A549 (cell line): ENCODE measurements at regions not wholly inside any gene's neighbourhood (a gene's known extent, or its start where the extent isn't known, plus 50 kb on each side); places are given as distances from the start of the nearest gene placed in this dataset.

Source experiments
- ATAC-seq, 2 experiments: fragments of 200-7000 bp in 1 of 2; fragments of >200 bp in 1 of 2; cut with Nextera tagmentation in 1 of 2; cut with Tn5 transposase in 1 of 2; 3 replicates each; pipeline versions ENCODE4 v1.8.0 to v1.9.1; 2018 to 2020; ENCODE audit warnings: mild to moderate bottlenecking in 1 of 2, moderate library complexity in 1 of 2
- CTCF ChIA-PET: fragments of 300-600 bp; sonication (Branson Sonifier 250); formaldehyde crosslinking; extraction: SDS; loops from one replicate; lab custom pipeline; 2021; ENCODE audit warnings: antibody characterized with exemption, inconsistent platforms; lab: Yijun Ruan, JAX
- POLR2A ChIA-PET: fragments of 350-600 bp; formaldehyde crosslinking; extraction: SDS; loops from one replicate; lab custom pipeline; 2021; ENCODE audit warnings: antibody characterized with exemption, inconsistent platforms; lab: Yijun Ruan, JAX
- DNase-seq, 2 experiments: peaks; one replicate each; pipeline versions ENCODE4 v3.0.0 to v3.0.0-alpha.2; 2011 to 2016; ENCODE audit warnings: low read depth in 1 of 2, low spot score in 1 of 2
- FAIRE-seq: peaks from 2 replicates; lab custom pipeline; 2011; peaks lifted over from hg19 to GRCh38; lab: Jason Lieb, UNC
- H3K27ac ChIP-seq, 2 experiments: fragments of >200 bp; sonication (Bioruptor Twin); formaldehyde crosslinking; 3 replicates each; pipeline ENCODE4 v1.5.1; 2016 to 2017
- H3K4me1 ChIP-seq: fragments of >200 bp; sonication (Bioruptor Twin); formaldehyde crosslinking; 3 replicates; pipeline ENCODE4 v1.6.1; 2016
- H3K4me2 ChIP-seq: fragments of >200 bp; sonication (Bioruptor Twin); formaldehyde crosslinking; 3 replicates; pipeline ENCODE4 v1.6.1; 2016
- H3K4me3 ChIP-seq: fragments of >200 bp; sonication (Bioruptor Twin); formaldehyde crosslinking; 3 replicates; pipeline ENCODE4 v1.5.1; 2016
- H3K9me3 ChIP-seq: fragments of >200 bp; sonication (Bioruptor Twin); formaldehyde crosslinking; 3 replicates; pipeline ENCODE4 v1.6.1; 2016
- BHLHE40 ChIP-seq: IDR thresholded peaks from 2 replicates; pipeline ENCODE4 v1.6.1; 2012; ENCODE audit warnings: low read depth, low read length, inconsistent platforms
- CBX8 ChIP-seq: fragments of 200-600 bp; sonication (generic); IDR thresholded peaks from 2 replicates; pipeline ENCODE4 v1.6.1; 2016
- CTCF ChIP-seq: fragments of >200 bp; sonication (Bioruptor Twin); formaldehyde crosslinking; IDR thresholded peaks from 3 replicates; pipeline ENCODE4 v1.5.1; 2016
- EHF ChIP-seq: fragments of 250-450 bp; sonication (Bioruptor Pico); IDR thresholded peaks from 2 replicates; pipeline ENCODE4 v1.5.0; 2020; ENCODE audit warnings: mild to moderate bottlenecking
- FOSL2 ChIP-seq, 2 experiments: fragments of 450-650 bp in 1 of 2; fragments of >200 bp in 1 of 2; sonication (Bioruptor Twin) in 1 of 2; formaldehyde crosslinking; IDR thresholded peaks; 2 replicates each; pipeline versions ENCODE4 v1.5.0 to v1.6.1; 2016 to 2020; ENCODE audit warnings: mild to moderate bottlenecking in 1 of 2, moderate library complexity in 1 of 2
- FOXS1 ChIP-seq: fragments of 250-450 bp; sonication (Bioruptor Pico); IDR thresholded peaks from 2 replicates; pipeline ENCODE4 v1.5.0; 2020; ENCODE audit warnings: mild to moderate bottlenecking, moderate library complexity
- GATA3 ChIP-seq: IDR thresholded peaks from 2 replicates; pipeline ENCODE4 v1.6.1; 2012; ENCODE audit warnings: borderline replicate concordance
- HMGXB4 ChIP-seq: fragments of 250-450 bp; sonication (Bioruptor Pico); IDR thresholded peaks from 2 replicates; pipeline ENCODE4 v1.5.0; 2021; ENCODE audit warnings: mild to moderate bottlenecking, moderate library complexity, borderline replicate concordance
- HOXA7 ChIP-seq: fragments of 250-450 bp; sonication (Bioruptor Pico); IDR thresholded peaks from 2 replicates; pipeline ENCODE4 v1.5.0; 2020; ENCODE audit warnings: mild to moderate bottlenecking, moderate library complexity
- HOXB5 ChIP-seq: fragments of 250-450 bp; sonication (Bioruptor Pico); IDR thresholded peaks from 2 replicates; pipeline ENCODE4 v1.5.0; 2020; ENCODE audit warnings: mild to moderate bottlenecking, moderate library complexity
- JUNB ChIP-seq: fragments of >200 bp; sonication (Bioruptor Twin); formaldehyde crosslinking; IDR thresholded peaks from 2 replicates; pipeline ENCODE4 v1.6.1; 2016
- NFE2L2 ChIP-seq: fragments of 150-350 bp; conservative IDR thresholded peaks from 2 replicates; pipeline ENCODE4 v1.6.1; 2014; ENCODE audit warnings: low read length
- NR3C1 ChIP-seq: fragments of >200 bp; sonication (Bioruptor Twin); formaldehyde crosslinking; IDR thresholded peaks from 3 replicates; pipeline ENCODE4 v1.6.1; 2017
- POLR2A ChIP-seq: IDR thresholded peaks from 2 replicates; pipeline ENCODE4 v1.6.1; 2012; ENCODE audit warnings: mild to moderate bottlenecking, low read length
- RARB ChIP-seq: fragments of 250-450 bp; sonication (Bioruptor Pico); IDR thresholded peaks from 2 replicates; pipeline ENCODE4 v1.8.0; 2021; ENCODE audit warnings: mild to moderate bottlenecking, moderate library complexity
- RCOR1 ChIP-seq: fragments of 150-350 bp; IDR thresholded peaks from 2 replicates; pipeline ENCODE4 v1.6.1; 2014; ENCODE audit warnings: antibody characterized with exemption, low read length, low read depth
- REST ChIP-seq: fragments of 200-600 bp; sonication (generic); IDR thresholded peaks from 2 replicates; pipeline ENCODE4 v1.6.1; 2016; ENCODE audit warnings: antibody characterized with exemption, mild to moderate bottlenecking, moderate library complexity
- RNF2 ChIP-seq: fragments of 200-600 bp; sonication (generic); IDR thresholded peaks from 2 replicates; pipeline ENCODE4 v1.6.1; 2016; ENCODE audit warnings: low read depth, mild to moderate bottlenecking, antibody characterized with exemption, moderate library complexity, borderline replicate concordance
- SMC3 ChIP-seq: fragments of >200 bp; sonication (Bioruptor Twin); formaldehyde crosslinking; IDR thresholded peaks from 3 replicates; pipeline ENCODE4 v1.6.1; 2018; ENCODE audit warnings: inconsistent platforms
- TP53 ChIP-seq: fragments of 250-450 bp; sonication (Bioruptor Pico); IDR thresholded peaks from 2 replicates; pipeline ENCODE4 v1.5.0; 2021; ENCODE audit warnings: mild to moderate bottlenecking, moderate library complexity
- ZFP36 ChIP-seq: fragments of 450-650 bp; IDR thresholded peaks from 2 replicates; pipeline ENCODE4 v1.6.1; 2014; ENCODE audit warnings: borderline replicate concordance; ENCODE audit not compliant: partially characterized antibody
- WGBS: methylation state at CpG from one replicate; pipeline ENCODE4 v1.1.6; 2017; ENCODE audit errors: missing lambda C conversion rate; 5-methylcytosine and 5-hydroxymethylcytosine counted together
- TF ChIP-seq, protein P1 (sequence below): fragments of >200 bp; sonication (Bioruptor Twin); formaldehyde crosslinking; IDR thresholded peaks from 2 replicates; pipeline ENCODE4 v1.6.1; 2016
- TF ChIP-seq, protein P2 (sequence below): fragments of 250-450 bp; sonication (Bioruptor Pico); IDR thresholded peaks from 2 replicates; pipeline ENCODE4 v1.5.0; 2020; ENCODE audit warnings: low read depth, mild to moderate bottlenecking, moderate library complexity

GRCh38 chr1:209457401-209458125, 126.0 kb upstream of the CAMK1G start:
- Histone ChIP-seq H3K4me2 (no peak overlapping the region), H3K27ac (no peak overlapping the region), H3K4me3 (no peak overlapping the region), H3K4me1 (no peaks in the 10 kb centered on the region), H3K9me3 (peaks cover 20% of the 10 kb centered on the region)
- no peak for ATAC-seq
- DNase-seq: no peak
- 10% methylated on average over 6 of the region's 6 CpGs for WGBS
- CTCF ChIA-PET: no interaction called here
- POLR2A ChIA-PET: no interaction called here
- TF ChIP-seq FOSL2 (IDR thresholded peaks at IDR 0.05) (no peak), FOSL2 (CRISPR knock-in tag; IDR thresholded peaks at IDR 0.05) (no peak), POLR2A (no peak), GATA3 (no peak), NFE2L2 (no peak), CTCF (no peak), FOXS1 (CRISPR knock-in tag) (no peak), ZFP36 (no peak), HMGXB4 (CRISPR knock-in tag) (no peak), CBX8 (no peak), TP53 (CRISPR knock-in tag) (no peak), RNF2 (no peak), HOXB5 (CRISPR knock-in tag) (no peak), BHLHE40 (no peak), HOXA7 (no peak), EHF (CRISPR knock-in tag) (no peak), NR3C1 (no peak), SMC3 (no peak)
- TF ChIP-seq, protein P1, sequence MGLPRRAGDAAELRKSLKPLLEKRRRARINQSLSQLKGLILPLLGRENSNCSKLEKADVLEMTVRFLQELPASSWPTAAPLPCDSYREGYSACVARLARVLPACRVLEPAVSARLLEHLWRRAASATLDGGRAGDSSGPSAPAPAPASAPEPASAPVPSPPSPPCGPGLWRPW: no peak
- no peak for FAIRE-seq

- no peak overlapping the region for H3K4me3 ChIP-seq
- ATAC-seq (no peak), FAIRE-seq (no peak), DNase-seq (no peak)
- TF ChIP-seq CTCF (no peak), RCOR1 (no peak), RARB (CRISPR knock-in tag) (no peak), REST (no peak), JUNB (no peak)
- TF ChIP-seq, protein P2, sequence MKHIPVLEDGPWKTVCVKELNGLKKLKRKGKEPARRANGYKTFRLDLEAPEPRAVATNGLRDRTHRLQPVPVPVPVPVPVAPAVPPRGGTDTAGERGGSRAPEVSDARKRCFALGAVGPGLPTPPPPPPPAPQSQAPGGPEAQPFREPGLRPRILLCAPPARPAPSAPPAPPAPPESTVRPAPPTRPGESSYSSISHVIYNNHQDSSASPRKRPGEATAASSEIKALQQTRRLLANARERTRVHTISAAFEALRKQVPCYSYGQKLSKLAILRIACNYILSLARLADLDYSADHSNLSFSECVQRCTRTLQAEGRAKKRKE (CRISPR knock-in tag): no peak
- H3K27ac ChIP-seq: no peak overlapping the region
- peaks cover 20% of the 10 kb centered on the region for H3K9me3 ChIP-seq
- 29% methylated on average over 3 of the region's 3 CpGs for WGBS
- H3K4me1 ChIP-seq: no peaks in the 10 kb centered on the region
- CTCF ChIA-PET: interaction anchor here (1.3 kb wide), 1 partner anchor 39 kb away, joined by 3 read pairs; no protein-coding TSS in a partner anchor
- no peak overlapping the region for H3K4me2 ChIP-seq
- POLR2A ChIA-PET: no interaction called here
These were observed 124.6 kb upstream of the CAMK1G start for GRCh38 chr1:209458921-209459320.
